ENCODE measurements at regions not wholly inside any gene's neighbourhood (a gene's known extent, or its start where the extent isn't known, plus 50 kb on each side); places are given as distances from the start of the nearest gene placed in this dataset.

- TF ChIP-seq CTCF (IDR thresholded peaks at IDR 0.05) (no peak), POLR2A (IDR thresholded peaks at IDR 0.05) (no peak)
Measured at GRCh38 chr5:40033009-40033408, 608.2 kb upstream of the DAB2 start.
